K562 (cell line): ENCODE measurements at regions not wholly inside any gene's neighbourhood (a gene's known extent, or its start where the extent isn't known, plus 50 kb on each side); places are given as distances from the start of the nearest gene placed in this dataset.

ENCODE experiments used
- ATAC-seq: fragments of 200-7000 bp; cut with Tn5 transposase; 3 replicates; pipeline ENCODE4 v1.9.1; 2020; ENCODE audit warnings: moderate library complexity
- BruUV-seq: library from RNA; stranded (reverse); fragments of 400-500 nt; replicated peaks from 2 replicates; lab custom pipeline; 2021; lab: Mats Ljungman, UMichigan
- CTCF ChIA-PET: fragments of 300-600 bp; formaldehyde crosslinking; extraction: SDS; loops from one replicate; lab custom pipeline; 2021; ENCODE audit warnings: low intra/inter-chr PET ratio; lab: Yijun Ruan, JAX
- POLR2A ChIA-PET: fragments of 300-600, 350-650 bp; sonication (Branson Sonifier 250); formaldehyde crosslinking; extraction: SDS; loops from one replicate; lab custom pipeline; 2021; ENCODE audit warnings: antibody characterized with exemption, inconsistent platforms; lab: Yijun Ruan, JAX
- DNase-seq, 4 experiments: peaks; one replicate each; pipeline versions ENCODE4 v3.0.0 to v3.0.0-alpha.2; 2011 to 2018; ENCODE audit warnings: low spot score in 3 of 4, mixed read lengths in 3 of 4; ENCODE audit errors: extremely low read depth in 1 of 4
- FAIRE-seq: peaks from 2 replicates; lab custom pipeline; 2011; peaks lifted over from hg19 to GRCh38; lab: Jason Lieb, UNC
- H2AFZ ChIP-seq: 2 replicates; pipeline ENCODE4 v1.6.0; 2011; ENCODE audit warnings: low read depth, low read length, control low read depth, inconsistent platforms
- H3K27ac ChIP-seq: fragments of 200-600 bp; 3 replicates; pipeline ENCODE4 v1.8.0; 2011; ENCODE audit warnings: low read depth, mild to moderate bottlenecking, control low read depth, inconsistent platforms, low read length, moderate library complexity, mixed read lengths; ENCODE audit errors: extremely low read depth
- H3K27me3 ChIP-seq, 2 experiments: fragments of 300-600 bp in 1 of 2; 2 replicates in 1 of 2; 3 replicates in 1 of 2; pipeline versions ENCODE4 v1.6.0 to v1.8.0; 2011; ENCODE audit warnings: inconsistent platforms in 2 of 2, low read length in 2 of 2, mild to moderate bottlenecking in 1 of 2, mixed read lengths in 1 of 2, moderate library complexity in 1 of 2; ENCODE audit not compliant: control insufficient read depth in 2 of 2, insufficient read depth in 2 of 2
- H3K36me3 ChIP-seq: fragments of 300-600 bp; 3 replicates; pipeline ENCODE4 v1.8.0; 2011; ENCODE audit warnings: mild to moderate bottlenecking, low read length, inconsistent platforms; ENCODE audit not compliant: control insufficient read depth, insufficient read depth
- H3K4me1 ChIP-seq, 2 experiments: fragments of 200-600 bp in 1 of 2; replicated peaks in 1 of 2; 2 replicates in 1 of 2; 3 replicates in 1 of 2; pipeline versions ENCODE4 v1.5.1 to v1.8.0; 2011; ENCODE audit warnings: inconsistent platforms in 2 of 2, low read length in 2 of 2, mild to moderate bottlenecking in 1 of 2, mixed read lengths in 1 of 2, moderate library complexity in 1 of 2; ENCODE audit not compliant: control insufficient read depth in 2 of 2, insufficient read depth in 2 of 2
- H3K4me2 ChIP-seq: 2 replicates; pipeline ENCODE4 v1.6.1; 2011; ENCODE audit warnings: low read length, control low read depth, inconsistent platforms, mixed read lengths; ENCODE audit not compliant: insufficient read depth
- H3K4me3 ChIP-seq: fragments of 200-600 bp; sonication (generic), shearing (Covaris generic); 2 replicates; pipeline ENCODE4 v1.5.1; 2016; ENCODE audit warnings: control low read depth, inconsistent platforms
- H3K79me2 ChIP-seq: fragments of 200-600 bp; 3 replicates; pipeline ENCODE4 v1.8.0; 2011; ENCODE audit warnings: low read length, inconsistent platforms; ENCODE audit not compliant: control insufficient read depth, insufficient read depth
- H3K9ac ChIP-seq, 2 experiments: 2 replicates each; pipeline versions ENCODE4 v1.6.0 to v1.6.1; 2011; ENCODE audit warnings: low read depth in 2 of 2, low read length in 2 of 2, control low read depth in 1 of 2, inconsistent platforms in 1 of 2, mild to moderate bottlenecking in 1 of 2, mixed read lengths in 1 of 2; ENCODE audit not compliant: insufficient read depth in 1 of 2
- H3K9me1 ChIP-seq: one replicate; pipeline ENCODE4 v1.6.0; 2011; ENCODE audit warnings: inconsistent platforms, mild to moderate bottlenecking, low read length, moderate library complexity; ENCODE audit not compliant: control insufficient read depth, insufficient read depth
- H3K9me3 ChIP-seq: replicated peaks from 2 replicates; pipeline ENCODE4 v1.5.1; 2011; ENCODE audit warnings: low read depth, low read length, inconsistent platforms; ENCODE audit not compliant: control insufficient read depth, insufficient read depth
- H4K20me1 ChIP-seq: replicated peaks from 2 replicates; pipeline ENCODE4 v1.6.1; 2011; ENCODE audit warnings: low read length, inconsistent platforms, mixed read lengths; ENCODE audit not compliant: control insufficient read depth, insufficient read depth
- ARHGAP35 ChIP-seq: fragments of 450-650 bp; IDR thresholded peaks from 2 replicates; pipeline ENCODE4 v1.6.1; 2018; ENCODE audit not compliant: partially characterized antibody
- BRD4 ChIP-seq: fragments of 200-600 bp; sonication (generic); IDR thresholded peaks from 2 replicates; pipeline ENCODE4 v1.6.1; 2017; ENCODE audit warnings: inconsistent platforms
- CCNT2 ChIP-seq: IDR thresholded peaks from 2 replicates; pipeline ENCODE4 v1.6.1; 2011; ENCODE audit warnings: borderline replicate concordance, low read depth, mild to moderate bottlenecking, moderate library complexity, mixed read lengths, low read length; ENCODE audit not compliant: insufficient read length; ENCODE audit errors: extremely low read depth
- HIVEP1 ChIP-seq: fragments of 250-450 bp; sonication (Bioruptor Pico); IDR thresholded peaks from 2 replicates; pipeline ENCODE4 v1.4.0; 2020; ENCODE audit warnings: mild to moderate bottlenecking
- HSF4 ChIP-seq: fragments of 250-450 bp; sonication (Bioruptor Pico); IDR thresholded peaks from 2 replicates; pipeline ENCODE4 v2.1.2; 2022; ENCODE audit warnings: mild to moderate bottlenecking, moderate library complexity, borderline replicate concordance
- JUNB ChIP-seq: fragments of 450-650 bp; formaldehyde crosslinking; conservative IDR thresholded peaks from 2 replicates; pipeline ENCODE4 v1.4.0; 2020; ENCODE audit warnings: mild to moderate bottlenecking
- NELFE ChIP-seq: IDR thresholded peaks from 2 replicates; pipeline ENCODE4 v1.6.1; 2011; ENCODE audit warnings: mild to moderate bottlenecking; ENCODE audit not compliant: insufficient read depth, insufficient read length
- RBM39 ChIP-seq: fragments of 200-400 bp; formaldehyde crosslinking; optimal IDR thresholded peaks from 2 replicates; pipeline ENCODE3; 2018; ENCODE audit warnings: low read depth, low read length
- RNF219 ChIP-seq: fragments of 250-450 bp; sonication (Bioruptor Pico); IDR thresholded peaks from 2 replicates; pipeline ENCODE4 v1.5.0; 2022; ENCODE audit warnings: mild to moderate bottlenecking
- SMARCE1 ChIP-seq: fragments of 450-650 bp; IDR thresholded peaks from 2 replicates; pipeline ENCODE4 v1.7.1; 2016; ENCODE audit warnings: mild to moderate bottlenecking
- STAG1 ChIP-seq: sonication (generic); formaldehyde crosslinking; IDR thresholded peaks from 2 replicates; pipeline ENCODE4 v1.5.0; 2020; ENCODE audit warnings: missing genetic modification reagents, borderline replicate concordance
- ZNF12 ChIP-seq: sonication (generic); formaldehyde crosslinking; IDR thresholded peaks from 2 replicates; pipeline ENCODE4 v1.4.0; 2020; ENCODE audit warnings: mild to moderate bottlenecking, missing genetic modification reagents
- ZNF124 ChIP-seq: sonication (generic); formaldehyde crosslinking; IDR thresholded peaks from 2 replicates; pipeline ENCODE4 v1.8.1; 2022; ENCODE audit warnings: missing genetic modification reagents
- ZNF586 ChIP-seq: fragments of 450-650 bp; formaldehyde crosslinking; conservative IDR thresholded peaks from 2 replicates; pipeline ENCODE4 v1.4.0; 2020; ENCODE audit warnings: mild to moderate bottlenecking, moderate library complexity
- ZNF764 ChIP-seq: fragments of 250-450 bp; sonication (Bioruptor Pico); IDR thresholded peaks from 2 replicates; pipeline ENCODE4 v1.4.0; 2020; ENCODE audit warnings: low read depth, mild to moderate bottlenecking, moderate library complexity
- WGBS: fragments of 100-300 bp; shearing (Covaris generic); methylation state at CpG from one replicate; pipeline ENCODE4 v1.1.6; 2016; ENCODE audit warnings: low coverage, mixed read lengths; ENCODE audit not compliant: insufficient coverage; ENCODE audit errors: missing lambda C conversion rate; 5-methylcytosine and 5-hydroxymethylcytosine counted together
- in situ Hi-C: fragments of 300-500 bp; cut with MboI; formaldehyde crosslinking; loops from 4 replicates; pipeline ENCODE4 v1.15.0; 2018; ENCODE audit warnings: inconsistent platforms, mixed read lengths
- intact Hi-C: fragments of 100-400 bp; cut with micrococcal nuclease; formaldehyde crosslinking; loops from 2 replicates; pipeline ENCODE4 v1.14.2; 2022
- TF ChIP-seq, protein P1 (sequence below): sonication (generic); formaldehyde crosslinking; IDR thresholded peaks from 2 replicates; pipeline ENCODE4 v1.8.1; 2023; ENCODE audit warnings: mild to moderate bottlenecking, missing genetic modification reagents, moderate library complexity
- TF ChIP-seq, protein P2 (sequence below): fragments of 250-450 bp; sonication (Bioruptor Pico); IDR thresholded peaks from 2 replicates; pipeline ENCODE4 v1.8.0; 2021; ENCODE audit warnings: mild to moderate bottlenecking, moderate library complexity

DNA sequence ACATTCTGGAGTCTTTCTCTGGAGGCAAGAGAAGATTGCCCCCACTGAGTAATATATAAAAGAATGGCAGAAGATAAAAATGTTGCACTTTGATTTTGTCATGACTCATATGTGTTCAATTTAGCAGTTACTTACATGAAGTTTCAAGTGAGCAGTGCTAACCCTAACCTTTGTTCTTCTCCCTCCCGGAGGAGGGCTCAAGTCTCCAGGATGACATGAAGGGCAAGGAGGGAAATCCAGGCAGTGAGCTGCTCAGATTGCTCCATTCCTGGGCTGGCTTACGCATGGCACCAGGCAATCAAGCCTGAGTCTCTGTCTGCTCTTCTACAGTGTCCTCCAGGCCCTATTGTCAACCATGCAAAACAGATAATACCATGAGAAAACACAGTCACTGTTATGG is 322.3 kb downstream of the DUSP6 start:
- WGBS = 12% methylated on average over 2 of the region's 2 CpGs
- no TSS peak for BruUV-seq
- no peaks in the 10 kb centered on the region for H3K79me2 ChIP-seq
- no peaks in the 10 kb centered on the region for H4K20me1 ChIP-seq
- H3K4me3 ChIP-seq = no peak overlapping the region
- no peak overlapping the region for H2AFZ ChIP-seq
- ATAC-seq = no peak
- H3K36me3 ChIP-seq = no peaks in the 10 kb centered on the region
- no peak overlapping the region for H3K9ac ChIP-seq
- POLR2A ChIA-PET = no interaction called here
- TF ChIP-seq, protein P1, sequence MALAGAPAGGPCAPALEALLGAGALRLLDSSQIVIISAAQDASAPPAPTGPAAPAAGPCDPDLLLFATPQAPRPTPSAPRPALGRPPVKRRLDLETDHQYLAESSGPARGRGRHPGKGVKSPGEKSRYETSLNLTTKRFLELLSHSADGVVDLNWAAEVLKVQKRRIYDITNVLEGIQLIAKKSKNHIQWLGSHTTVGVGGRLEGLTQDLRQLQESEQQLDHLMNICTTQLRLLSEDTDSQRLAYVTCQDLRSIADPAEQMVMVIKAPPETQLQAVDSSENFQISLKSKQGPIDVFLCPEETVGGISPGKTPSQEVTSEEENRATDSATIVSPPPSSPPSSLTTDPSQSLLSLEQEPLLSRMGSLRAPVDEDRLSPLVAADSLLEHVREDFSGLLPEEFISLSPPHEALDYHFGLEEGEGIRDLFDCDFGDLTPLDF (CRISPR knock-in tag) = no peak
- TF ChIP-seq, protein P2, sequence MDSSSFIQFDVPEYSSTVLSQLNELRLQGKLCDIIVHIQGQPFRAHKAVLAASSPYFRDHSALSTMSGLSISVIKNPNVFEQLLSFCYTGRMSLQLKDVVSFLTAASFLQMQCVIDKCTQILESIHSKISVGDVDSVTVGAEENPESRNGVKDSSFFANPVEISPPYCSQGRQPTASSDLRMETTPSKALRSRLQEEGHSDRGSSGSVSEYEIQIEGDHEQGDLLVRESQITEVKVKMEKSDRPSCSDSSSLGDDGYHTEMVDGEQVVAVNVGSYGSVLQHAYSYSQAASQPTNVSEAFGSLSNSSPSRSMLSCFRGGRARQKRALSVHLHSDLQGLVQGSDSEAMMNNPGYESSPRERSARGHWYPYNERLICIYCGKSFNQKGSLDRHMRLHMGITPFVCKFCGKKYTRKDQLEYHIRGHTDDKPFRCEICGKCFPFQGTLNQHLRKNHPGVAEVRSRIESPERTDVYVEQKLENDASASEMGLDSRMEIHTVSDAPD (CRISPR knock-in tag) = no peak
- TF ChIP-seq ZNF124 (CRISPR knock-in tag) = no peak
- TF ChIP-seq ZNF586 (CRISPR knock-in tag) = no peak
- TF ChIP-seq NELFE = no peak
- TF ChIP-seq HSF4 (CRISPR knock-in tag) = no peak
- no peak for TF ChIP-seq RNF219
- no peak for TF ChIP-seq RBM39
- no peak for TF ChIP-seq STAG1 (CRISPR knock-in tag)
- TF ChIP-seq ZNF764 = no peak
- TF ChIP-seq JUNB (CRISPR knock-in tag) = no peak
- no peak for TF ChIP-seq HIVEP1
- no peak for TF ChIP-seq SMARCE1
- TF ChIP-seq BRD4 = no peak
- TF ChIP-seq CCNT2 = no peak
- no peak for TF ChIP-seq ZNF12
- TF ChIP-seq ARHGAP35 = no peak
- no peak for FAIRE-seq
- H3K4me1 ChIP-seq = no peaks in the 10 kb centered on the region
- no peak overlapping the region for H3K4me2 ChIP-seq
- no peaks in the 10 kb centered on the region for H3K9me3 ChIP-seq
- no peak for DNase-seq
- intact Hi-C loops = no loop called here
- in situ Hi-C loops = loop anchor here (5.0 kb wide), 1 partner anchor 497 kb away; the partner anchor contains the start of gene POC1B
- H3K27ac ChIP-seq = no peak overlapping the region
- H3K9me1 ChIP-seq = no peaks in the 10 kb centered on the region
- no peaks in the 10 kb centered on the region for H3K27me3 ChIP-seq
- CTCF ChIA-PET = no interaction called here
